Jurkat, Clone E6-1 (cell line): ENCODE measurements at regions not wholly inside any gene's neighbourhood (a gene's known extent, or its start where the extent isn't known, plus 50 kb on each side); places are given as distances from the start of the nearest gene placed in this dataset.
A peak's percentile ranks its signal among the peaks of the same experiment; 100 is the strongest.

Source experiments
- DNase-seq: peaks from one replicate; pipeline ENCODE4 v3.0.0-alpha.2; 2011; ENCODE audit warnings: low read depth, low spot score
- H3K4me3 ChIP-seq: 2 replicates; pipeline ENCODE4 v1.5.1; 2011; ENCODE audit warnings: mild to moderate bottlenecking, low read length, control low read depth, moderate library complexity

DNA sequence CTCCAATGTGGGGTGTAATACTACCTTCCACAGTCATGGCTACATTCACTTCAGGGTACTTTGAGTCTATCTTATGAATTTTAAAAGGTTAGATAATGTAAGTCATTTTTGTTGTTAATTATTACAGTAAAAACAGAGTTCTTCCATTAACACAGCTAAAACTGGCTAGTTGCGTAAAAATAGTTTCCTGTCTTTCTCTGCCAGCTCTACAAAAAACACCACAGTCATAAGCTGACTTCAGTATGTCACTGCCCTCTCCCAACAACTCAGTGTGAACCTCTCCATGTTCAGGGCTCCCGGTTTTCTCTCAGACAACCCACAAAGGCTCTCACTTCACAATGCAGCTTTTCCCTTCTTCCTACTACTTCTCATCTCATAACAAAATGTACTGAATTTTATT lies 84.8 kb upstream of the ITGA1 start:
- no peak for DNase-seq
- H3K4me3 ChIP-seq: no peak overlapping the region

DNA sequence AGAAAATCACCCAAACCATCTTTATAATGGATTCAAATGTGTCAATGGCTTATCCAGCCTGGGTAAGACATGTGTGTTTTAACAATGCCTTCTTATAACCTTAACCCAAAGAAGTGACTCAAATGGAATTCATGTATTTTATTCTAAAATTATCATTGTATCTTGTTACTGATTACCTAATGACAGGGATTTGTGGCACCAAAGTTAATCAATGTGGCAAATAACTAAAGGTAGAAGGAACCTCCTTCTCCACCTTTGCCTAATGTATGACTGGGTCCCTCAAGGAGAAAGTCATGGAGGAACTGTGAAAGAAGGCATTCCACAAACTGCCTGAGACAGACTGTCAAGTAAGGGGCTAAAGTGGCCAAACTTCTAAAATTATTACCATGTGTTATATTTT lies 84.4 kb upstream of the ITGA1 start:
- DNase-seq: no peak
- H3K4me3 ChIP-seq: no peak overlapping the region

DNA sequence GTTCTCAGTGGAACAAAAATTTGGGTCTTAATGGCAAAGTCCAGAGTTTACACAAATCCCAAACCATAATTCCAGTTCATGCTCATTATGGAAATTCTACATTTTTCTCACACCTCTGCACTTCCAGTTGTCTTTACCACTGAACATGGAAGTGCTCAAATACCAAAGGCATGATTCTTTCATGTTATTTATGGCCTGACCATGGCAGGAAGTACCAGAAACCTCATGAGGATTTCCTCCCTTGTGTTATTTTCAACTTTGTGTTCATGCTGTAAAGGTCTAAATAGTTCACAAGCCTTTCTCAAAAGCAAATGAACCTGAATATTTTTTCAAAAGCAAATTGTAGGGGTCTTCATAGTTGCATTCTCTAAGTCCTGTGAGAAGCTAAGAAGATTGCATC lies 82.0 kb upstream of the ITGA1 start:
- DNase-seq: peak; percentile 77
- no peak overlapping the region for H3K4me3 ChIP-seq

DNA sequence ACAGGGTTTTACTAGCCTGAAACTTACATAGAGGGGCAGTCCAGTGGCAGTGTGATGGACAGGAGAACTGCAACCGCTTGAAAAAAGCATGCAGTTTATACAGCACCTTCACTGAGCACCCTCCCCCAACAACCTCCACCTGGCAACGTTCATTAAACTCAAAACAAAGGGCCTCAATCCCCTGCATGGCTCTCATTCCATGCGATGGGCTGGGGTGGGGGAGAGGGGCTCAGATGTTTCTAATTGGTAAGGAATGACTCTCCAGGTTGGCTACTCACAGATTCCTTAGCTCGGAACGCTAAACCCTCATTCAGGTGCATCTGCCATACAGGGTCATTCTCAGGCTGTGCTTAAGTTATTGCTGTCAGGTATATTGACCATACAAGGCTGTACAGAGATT lies 80.9 kb upstream of the ITGA1 start:
- no peak overlapping the region for H3K4me3 ChIP-seq
- no peak for DNase-seq

- H3K4me3 ChIP-seq: no peak overlapping the region
- no peak for DNase-seq
Observed at GRCh38 chr5:52707616-52708015, 80.1 kb upstream of the ITGA1 start.

DNA sequence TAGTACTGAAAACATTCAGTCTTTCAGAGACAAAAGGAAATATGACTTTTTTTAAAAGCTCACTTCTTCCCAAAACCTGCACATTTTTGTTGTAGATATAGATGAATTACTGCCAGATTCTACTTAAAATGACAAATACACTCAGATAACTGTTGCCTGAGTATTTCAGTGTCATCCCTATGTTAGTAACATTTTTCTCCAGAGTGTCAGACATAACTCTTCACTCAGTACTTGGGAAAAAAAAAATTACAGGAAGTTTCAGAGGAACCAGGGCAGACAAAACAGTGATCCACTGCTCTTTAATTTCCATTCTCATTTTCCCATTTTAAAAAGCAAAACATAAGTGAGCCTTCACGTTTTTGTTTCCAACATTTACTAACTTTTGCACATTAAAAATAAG lies 79.3 kb upstream of the ITGA1 start:
- no peak overlapping the region for H3K4me3 ChIP-seq
- DNase-seq: no peak

DNA sequence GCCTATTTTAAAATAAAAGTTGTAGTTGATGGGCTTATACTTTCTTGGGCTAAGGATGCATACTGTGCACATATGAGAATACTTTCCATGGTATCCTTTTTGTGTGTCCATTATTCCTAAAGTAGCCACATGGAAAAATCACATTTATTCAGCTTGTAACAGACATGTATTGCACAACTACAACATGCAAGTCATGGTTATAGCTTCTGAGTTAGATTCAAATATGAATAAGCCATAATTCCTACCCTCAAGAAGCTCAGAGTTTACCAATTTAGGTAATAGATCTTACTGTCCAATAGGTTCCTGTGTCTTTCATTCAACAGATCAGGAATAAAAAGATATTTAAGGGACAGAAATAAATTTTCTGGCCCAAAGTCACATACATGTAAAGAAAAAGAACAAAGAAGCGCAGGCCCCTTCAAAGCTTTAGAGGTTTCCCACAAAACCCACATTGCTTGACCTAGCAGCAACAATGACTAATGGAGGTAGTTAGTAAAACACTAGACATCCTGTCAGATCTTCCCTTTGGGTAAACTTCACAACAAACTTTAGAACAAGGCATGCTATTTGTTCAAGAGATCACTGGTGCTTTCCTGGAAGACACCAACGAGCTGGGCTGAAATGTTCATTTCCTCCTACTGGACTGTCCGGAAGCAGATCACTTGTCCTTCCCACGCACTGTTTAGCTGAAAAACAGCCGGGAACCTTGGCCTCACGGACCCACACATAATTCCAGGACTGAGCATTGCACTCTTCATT lies 78.4 kb upstream of the ITGA1 start:
- no peak for DNase-seq

DNA sequence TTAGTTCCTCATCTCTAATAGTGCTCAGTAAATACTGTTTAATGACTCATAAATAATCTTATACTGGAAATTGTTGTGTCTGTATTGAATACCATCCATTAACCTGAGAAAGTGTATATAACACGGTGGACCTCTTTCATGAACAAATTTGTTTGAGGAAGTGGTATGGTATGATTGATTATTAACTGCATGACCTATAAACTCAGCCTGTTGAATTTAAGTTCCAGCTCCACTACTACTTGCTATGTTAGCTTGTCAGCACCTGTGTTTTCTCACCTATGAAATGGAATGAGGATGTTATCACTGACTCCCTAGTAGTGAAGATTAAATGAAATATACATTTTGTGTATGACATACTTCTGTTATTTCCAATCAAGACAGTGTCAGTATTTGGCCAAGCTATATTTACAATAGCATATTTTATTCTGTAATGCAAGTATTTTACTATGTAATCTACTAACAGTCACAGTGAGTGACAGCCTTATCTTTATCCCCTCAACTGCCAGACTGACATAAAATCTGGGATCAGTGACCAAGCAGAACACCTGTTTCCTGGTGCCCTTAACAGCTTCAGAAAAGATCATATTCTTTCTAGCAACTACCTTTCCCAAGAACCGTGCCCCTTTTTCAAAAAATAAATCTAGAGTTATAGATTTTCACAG lies 77.3 kb upstream of the ITGA1 start:
- no peak overlapping the region for H3K4me3 ChIP-seq
- no peak for DNase-seq

More for the DNA sequence above, 78.4 kb upstream of the ITGA1 start:
- H3K4me3 ChIP-seq: no peak overlapping the region

DNA sequence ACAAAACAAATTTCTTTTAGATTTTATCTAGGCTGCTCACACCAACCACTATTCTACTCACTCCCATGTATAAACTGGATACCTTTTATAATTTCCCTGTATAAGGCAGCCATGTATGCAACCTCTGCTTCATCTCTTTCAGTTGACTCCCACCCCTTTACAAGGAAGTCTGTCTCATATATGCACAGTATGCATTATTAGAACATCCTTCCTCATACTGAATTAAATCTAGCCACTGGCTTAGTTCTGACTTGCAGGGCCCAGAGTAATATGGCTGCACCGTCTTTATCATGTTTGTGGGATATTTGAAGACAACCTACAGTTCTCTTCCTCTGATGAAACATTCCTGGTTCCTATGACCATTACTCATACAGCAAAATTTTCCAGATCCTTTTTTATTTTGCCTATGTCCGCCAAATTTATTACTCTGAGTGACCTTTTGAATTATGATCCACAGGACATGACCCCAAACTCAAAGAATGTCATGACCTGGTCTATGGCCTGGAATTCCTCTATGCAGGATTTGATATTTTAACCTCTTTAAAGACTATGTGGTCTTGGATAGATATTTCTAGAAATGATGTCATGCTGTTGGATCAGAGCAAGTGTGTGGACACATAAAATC lies 76.6 kb upstream of the ITGA1 start:
- DNase-seq: no peak
- no peak overlapping the region for H3K4me3 ChIP-seq

DNA sequence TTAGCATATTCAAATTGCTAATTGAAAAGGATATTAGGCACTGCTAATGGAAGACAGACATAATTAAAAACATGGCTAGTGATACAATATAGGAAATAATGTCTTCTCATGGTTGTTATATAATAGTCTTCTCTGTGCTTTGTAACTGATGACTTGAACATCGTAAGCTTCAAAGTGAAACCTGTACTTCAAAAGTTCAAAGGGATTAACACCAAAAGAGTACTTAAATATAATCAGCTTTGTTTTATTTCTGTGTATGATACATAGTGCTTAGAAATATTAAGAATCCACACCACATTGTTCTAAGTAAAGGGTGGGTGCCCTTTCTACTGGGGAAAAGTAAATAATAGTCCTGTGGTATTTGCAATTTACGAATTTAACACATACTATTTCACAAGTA lies 75.4 kb upstream of the ITGA1 start:
- DNase-seq: no peak
- H3K4me3 ChIP-seq: no peak overlapping the region

GRCh38 chr5:52725065-52725746 lies 62.5 kb upstream of the ITGA1 start:
- peak; percentile 100 for DNase-seq
- peak overlapping the region; percentile 35 for H3K4me3 ChIP-seq

DNA sequence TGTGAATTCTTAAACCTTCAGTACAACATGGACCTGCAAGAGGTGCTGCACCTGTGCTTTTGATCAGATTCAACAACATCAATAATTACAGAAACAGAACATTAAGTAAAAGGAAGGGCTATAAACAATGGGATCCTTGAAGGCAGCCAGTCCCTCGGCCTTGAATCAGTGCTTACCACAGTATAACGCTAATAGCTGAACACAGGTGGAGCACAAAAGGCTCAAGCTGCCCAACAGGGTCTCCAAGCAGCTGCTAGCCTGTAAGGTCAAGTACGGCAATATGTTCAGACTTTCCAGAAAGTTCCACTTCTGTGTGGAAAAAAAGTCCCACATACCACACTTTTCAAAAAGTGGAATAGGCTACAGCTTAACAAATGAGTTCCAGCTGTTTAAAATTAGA lies 61.9 kb upstream of the ITGA1 start:
- DNase-seq: no peak
- peak overlapping the region; percentile 35 for H3K4me3 ChIP-seq

DNA sequence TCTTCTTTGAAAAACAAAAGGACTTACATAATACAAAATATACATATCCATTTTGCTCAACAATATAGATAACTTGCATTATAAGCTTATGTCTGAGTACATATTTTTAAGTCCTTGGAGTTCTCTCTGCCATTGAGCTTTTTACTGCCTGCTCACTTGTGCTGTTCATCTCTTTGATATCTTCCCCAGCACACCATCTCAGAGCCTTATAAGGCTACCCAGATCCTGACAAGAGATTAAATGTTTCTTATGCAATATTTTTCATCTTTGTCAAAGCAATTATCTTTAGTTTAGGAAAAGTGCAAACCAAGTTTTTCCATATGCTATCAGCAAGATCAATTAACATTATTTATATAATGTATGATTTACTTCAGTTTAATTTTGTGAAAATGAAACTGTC lies 60.7 kb upstream of the ITGA1 start:
- peak; percentile 87 for DNase-seq
- H3K4me3 ChIP-seq: peak overlapping the region; percentile 21

GRCh38 chr5:52727576-52727975 lies 60.1 kb upstream of the ITGA1 start:
- H3K4me3 ChIP-seq: peak overlapping the region; percentile 21

DNA sequence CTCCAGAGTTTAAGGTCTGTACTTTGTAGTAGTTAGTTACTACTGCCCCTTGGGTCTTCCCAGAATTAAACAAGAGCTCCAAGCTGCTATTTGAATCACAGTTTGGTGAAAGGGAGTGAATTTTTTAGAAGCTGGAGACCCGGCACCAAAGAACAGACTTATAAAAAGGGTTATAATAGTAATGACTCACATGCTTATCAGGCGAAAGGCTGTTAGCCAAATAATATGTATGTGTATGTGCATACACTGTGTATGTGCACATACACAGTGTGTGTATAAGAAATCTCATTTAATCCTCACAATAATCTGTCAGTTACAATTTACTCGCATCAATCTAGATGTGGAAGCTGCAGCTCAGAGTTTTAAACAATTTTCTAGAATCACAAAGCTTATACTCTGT lies 59.5 kb upstream of the ITGA1 start:
- no peak for DNase-seq

More at GRCh38 chr5:52727576-52727975, 60.1 kb upstream of the ITGA1 start:
- no peak for DNase-seq

GRCh38 chr5:52728686-52729085 lies 59.0 kb upstream of the ITGA1 start:
- DNase-seq: no peak

More for the DNA sequence above, 59.5 kb upstream of the ITGA1 start:
- H3K4me3 ChIP-seq: no peak overlapping the region

GRCh38 chr5:52731274-52732027 lies 56.3 kb upstream of the ITGA1 start:
- no peak for DNase-seq
- H3K4me3 ChIP-seq: no peak overlapping the region

More at GRCh38 chr5:52728686-52729085, 59.0 kb upstream of the ITGA1 start:
- no peak overlapping the region for H3K4me3 ChIP-seq

DNA sequence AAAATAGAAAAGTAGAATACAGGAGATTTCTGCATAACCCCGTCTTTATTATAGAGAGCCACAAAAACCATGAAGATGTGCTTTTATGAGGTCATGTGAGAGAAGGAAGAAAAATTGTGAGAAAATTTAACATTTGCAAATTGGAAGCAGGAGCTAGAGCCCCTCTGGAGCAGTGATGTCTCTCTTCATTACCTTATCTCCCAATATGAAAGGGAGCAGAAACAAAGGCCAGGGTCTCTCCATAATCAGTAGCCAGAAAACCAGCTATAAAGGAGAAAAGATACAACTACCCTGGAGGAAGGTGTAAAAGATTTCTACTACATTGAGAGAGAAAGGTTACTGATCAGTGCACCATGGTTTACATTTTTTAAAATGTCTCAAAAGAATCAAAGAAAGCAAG lies 53.2 kb upstream of the ITGA1 start:
- no peak overlapping the region for H3K4me3 ChIP-seq

GRCh38 chr5:52735139-52735538 lies 52.6 kb upstream of the ITGA1 start:
- H3K4me3 ChIP-seq: no peak overlapping the region
- no peak for DNase-seq

More for the DNA sequence above, 53.2 kb upstream of the ITGA1 start:
- no peak for DNase-seq
